MV-4-11 (cell line): ENCODE measurements at regions not wholly inside any gene's neighbourhood (a gene's known extent, or its start where the extent isn't known, plus 50 kb on each side); places are given as distances from the start of the nearest gene placed in this dataset.

Source experiments
- DNase-seq: peaks from one replicate; lab custom pipeline; 2025; lab: John Stamatoyannopoulos, UW

DNA sequence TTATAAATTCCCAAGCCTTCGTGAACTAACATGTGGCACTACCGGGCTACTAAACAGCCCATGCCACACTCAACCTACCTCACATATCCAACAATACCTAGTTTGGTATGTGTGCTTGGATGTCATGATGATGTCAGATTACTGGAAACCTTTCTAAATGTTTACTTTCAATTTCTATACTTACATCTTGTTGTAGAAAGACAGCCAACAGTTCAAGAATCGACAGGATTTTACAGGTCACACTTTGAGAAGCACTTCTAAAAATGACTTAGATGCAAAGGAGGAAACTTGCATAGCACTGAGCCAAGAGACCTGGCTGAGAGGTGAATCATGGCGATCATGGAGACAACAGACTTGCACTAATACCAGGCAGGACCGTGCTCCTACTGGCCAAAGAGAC, 209.9 kb downstream of the COL4A1 start:
- no peak for DNase-seq

DNA sequence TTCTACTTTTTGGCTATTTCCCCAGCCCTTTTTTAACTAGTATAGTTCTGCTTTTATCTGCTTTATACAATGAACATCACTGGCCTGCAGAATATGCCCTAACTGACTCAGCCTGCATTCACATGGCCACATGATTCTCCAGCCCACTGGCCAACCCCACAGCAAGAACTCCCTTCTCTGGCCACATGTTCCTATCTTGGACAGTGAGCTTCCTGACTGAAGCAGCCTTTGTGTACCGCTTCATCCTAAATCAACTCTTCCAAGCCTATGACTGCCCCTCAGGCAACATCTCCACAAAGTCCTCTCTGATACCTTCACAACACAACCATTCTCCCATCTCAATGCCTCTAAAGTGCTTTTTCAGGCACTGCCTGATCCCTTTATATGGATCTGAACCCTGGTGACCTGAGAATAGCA, 214.1 kb downstream of the COL4A1 start:
- DNase-seq = no peak

- DNase-seq = no peak
Measured at GRCh38 chr13:110089815-110090214, 217.1 kb downstream of the COL4A1 start.

DNA sequence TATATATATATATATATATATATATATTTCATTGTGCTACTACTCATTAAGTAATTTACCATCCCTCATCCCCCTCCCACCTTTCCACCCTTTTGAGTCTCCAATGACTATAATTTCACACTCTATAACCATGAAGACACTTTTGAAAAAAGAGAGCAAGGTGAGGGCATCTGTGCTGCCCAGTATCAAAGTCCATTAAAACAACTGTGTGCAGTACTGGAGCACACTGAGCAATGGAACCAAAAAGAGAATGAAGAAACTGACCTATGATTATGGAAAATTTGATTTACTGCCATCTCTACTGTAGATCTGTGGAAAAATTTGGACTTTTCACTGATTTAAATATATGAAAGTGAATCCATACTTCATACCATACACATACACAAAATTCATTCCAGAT, 217.9 kb downstream of the COL4A1 start:
- no peak for DNase-seq

- no peak for DNase-seq
Measured at GRCh38 chr13:110073982-110074381, 233.0 kb downstream of the COL4A1 start.

DNA sequence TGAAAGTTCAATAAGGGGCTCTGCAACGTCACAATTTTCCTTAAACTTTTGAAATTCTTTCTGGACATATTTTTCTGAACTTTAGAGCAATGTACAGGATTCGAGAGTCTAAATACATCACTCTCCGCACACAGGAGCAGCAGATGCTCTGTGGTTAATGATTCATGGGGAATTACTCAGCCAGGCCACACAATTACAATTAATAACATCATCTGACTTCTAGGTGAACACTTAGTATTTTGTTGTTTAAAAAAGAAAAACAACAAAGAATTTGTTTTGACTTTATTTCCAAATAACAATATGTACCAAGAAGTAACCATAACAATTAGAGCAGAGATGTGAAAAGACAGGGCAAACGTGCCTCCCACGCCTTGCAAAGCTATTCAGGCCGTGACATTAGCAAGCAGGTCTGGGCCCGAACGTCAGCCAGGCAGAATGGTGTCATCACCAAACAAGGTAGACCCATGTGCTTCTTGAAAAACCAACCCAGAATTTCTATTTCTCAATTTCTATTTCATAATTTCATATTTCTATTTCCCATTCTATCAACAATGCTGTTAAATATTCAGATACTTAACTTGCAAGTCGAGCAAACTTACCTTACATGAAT, 236.3 kb downstream of the COL4A1 start:
- no peak for DNase-seq

GRCh38 chr13:110070046-110070445, 236.9 kb downstream of the COL4A1 start:
- no peak for DNase-seq

DNA sequence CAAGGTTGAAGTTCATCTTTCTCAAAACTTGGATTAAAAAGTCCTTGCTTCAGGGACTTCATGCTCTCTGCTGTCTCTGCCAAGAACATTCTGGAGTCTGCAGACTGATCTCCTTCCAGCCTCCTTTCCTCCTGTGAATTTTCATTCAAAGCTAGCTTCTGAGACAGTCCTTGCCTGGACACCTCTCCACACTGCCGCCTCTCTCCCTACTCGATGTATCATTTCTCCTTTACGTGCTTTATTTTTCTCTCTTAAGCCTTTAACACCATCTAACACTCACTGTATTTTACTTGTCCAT, 238.8 kb downstream of the COL4A1 start:
- DNase-seq = no peak

DNA sequence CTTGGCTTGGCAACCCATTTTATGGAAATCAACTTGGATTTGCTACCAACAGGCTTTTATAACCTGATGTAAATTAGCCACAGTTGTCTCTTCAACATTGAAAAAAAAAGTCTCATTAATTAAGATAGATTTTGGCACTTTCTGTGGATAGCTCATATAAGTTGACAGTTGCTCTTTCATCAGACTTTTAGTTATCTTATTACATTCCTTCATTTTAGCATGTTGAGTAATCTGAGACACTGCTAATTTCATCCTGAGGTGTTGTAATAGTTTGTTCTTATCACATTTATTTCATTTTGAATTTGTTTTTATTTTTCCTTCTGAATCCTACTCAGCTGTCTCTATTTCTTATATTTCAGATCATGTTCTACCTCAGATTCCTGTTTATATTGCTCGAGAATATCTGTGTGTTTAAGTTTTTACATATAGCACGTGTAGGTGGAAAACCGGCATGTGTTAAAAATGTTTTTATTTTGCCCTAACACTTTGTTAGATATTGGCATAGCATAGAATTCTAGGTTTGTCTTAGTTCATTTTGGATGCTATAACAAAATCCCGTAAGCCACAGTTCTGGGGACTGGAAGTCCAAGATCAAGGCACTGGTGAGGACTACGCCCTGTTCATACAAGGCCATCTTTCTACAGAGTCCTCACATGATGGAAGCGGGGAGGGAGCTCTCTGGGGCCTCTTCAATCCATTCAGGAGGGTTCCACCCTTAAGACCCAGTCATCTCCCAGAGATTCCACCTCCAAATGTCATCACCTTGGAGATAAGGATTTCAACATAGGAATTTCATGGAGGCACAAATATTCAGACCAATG, 239.4 kb downstream of the COL4A1 start:
- no peak for DNase-seq

DNA sequence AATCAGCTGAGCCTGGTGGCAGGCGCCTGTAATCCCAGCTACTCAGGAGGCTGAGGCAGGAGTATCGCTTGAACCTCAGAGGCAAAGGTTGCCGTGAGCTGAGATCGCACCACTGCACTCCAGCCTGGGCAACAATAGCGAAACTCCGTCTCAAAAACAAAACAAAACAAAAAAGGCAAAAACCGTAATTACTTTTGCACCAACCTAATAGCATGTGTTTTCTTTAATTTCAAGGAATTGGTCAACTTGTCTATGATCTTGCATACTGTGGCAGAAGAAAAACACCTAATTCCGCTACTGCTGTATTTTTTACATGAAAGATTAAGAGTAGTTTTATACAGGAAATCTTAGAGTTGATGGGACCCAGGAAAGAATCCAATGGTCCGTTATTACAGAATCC, 241.2 kb downstream of the COL4A1 start:
- no peak for DNase-seq

- DNase-seq = no peak
Measured at GRCh38 chr13:110063490-110064421, 243.2 kb downstream of the COL4A1 start.

- DNase-seq = no peak
Measured at GRCh38 chr13:110062777-110063442, 244.0 kb downstream of the COL4A1 start.

- DNase-seq = no peak
Measured at GRCh38 chr13:110062077-110062776, 244.7 kb downstream of the COL4A1 start.

- DNase-seq = no peak
Measured at GRCh38 chr13:110061270-110061669, 245.7 kb downstream of the COL4A1 start.

- no peak for DNase-seq
Measured at GRCh38 chr13:110057052-110057451, 249.9 kb downstream of the COL4A1 start.

DNA sequence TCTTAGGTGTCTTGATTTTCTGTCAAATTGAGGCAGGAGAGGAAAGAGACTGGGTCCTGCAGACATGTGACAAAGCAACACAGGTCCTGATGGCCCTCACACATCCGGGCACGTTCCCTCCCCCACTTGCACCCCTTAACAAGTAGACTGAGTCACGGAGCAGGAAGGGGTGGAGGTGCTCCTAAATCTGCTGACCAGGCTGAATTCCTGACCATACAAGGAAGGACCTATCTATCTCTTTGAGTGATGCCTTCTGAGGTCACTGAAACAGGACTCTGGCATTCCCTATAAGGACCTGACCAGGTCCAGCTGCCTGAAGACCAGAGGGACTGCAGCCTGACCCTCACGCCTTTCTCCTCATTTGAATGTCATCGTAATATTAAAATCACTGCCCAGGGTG, 250.3 kb downstream of the COL4A1 start:
- no peak for DNase-seq

DNA sequence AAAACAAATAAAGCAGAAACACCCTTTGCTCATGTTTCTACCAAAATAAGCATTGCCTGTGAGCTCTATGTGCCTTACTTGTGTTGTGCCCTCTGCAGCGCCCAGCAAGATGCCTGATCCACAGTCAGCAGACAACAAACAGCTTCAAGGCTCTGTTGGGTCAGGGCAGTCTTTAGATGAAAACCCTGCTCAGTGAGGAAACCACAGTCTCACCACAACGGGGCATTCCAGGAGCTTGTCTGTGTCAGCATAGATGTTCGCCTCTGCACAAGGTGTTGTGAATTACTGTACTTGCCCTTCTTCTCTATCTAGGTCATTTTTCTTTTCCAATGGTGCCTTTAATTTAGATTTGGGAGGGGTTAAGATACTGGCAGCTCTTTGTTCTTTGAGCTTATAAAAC, 251.9 kb downstream of the COL4A1 start:
- no peak for DNase-seq

- DNase-seq = no peak
Measured at GRCh38 chr13:110054041-110054440, 252.9 kb downstream of the COL4A1 start.

DNA sequence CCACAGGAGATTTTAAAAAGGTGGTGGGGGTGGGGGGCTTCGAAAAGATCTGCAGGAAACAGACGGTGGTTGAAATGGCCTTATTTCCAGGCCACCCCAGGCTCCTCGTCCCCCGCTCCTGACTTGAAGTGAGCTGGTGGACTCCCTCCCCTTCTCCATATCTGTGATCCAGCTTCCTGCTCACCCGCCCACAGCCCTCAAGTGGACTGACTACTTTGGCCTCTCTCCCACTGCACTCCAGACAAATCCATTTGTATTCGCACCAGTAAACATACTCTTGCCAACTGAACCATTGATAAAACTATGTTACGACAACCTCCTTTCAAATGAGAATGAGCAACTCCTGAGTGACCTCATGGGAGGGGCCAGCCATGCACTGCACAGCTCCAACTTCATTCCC, 259.5 kb downstream of the COL4A1 start:
- no peak for DNase-seq

DNA sequence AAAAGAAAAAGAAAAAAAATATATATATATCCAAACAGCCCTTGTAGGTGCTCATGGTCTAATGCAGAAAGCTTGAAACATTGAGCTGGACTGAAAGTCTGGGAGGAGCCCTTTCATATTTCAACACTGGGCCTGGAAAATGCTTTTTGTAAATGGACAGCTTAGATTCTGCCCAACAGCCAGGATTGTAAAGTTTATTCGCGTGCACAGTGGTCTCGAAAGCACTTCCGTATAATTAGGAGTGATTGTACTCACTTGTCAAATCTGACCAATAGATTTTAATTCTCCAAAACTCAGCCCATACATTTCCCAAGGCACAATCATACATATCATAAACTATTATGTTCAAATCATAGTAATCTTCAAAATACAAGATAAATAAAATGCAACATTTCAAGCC, 260.1 kb downstream of the COL4A1 start:
- no peak for DNase-seq

DNA sequence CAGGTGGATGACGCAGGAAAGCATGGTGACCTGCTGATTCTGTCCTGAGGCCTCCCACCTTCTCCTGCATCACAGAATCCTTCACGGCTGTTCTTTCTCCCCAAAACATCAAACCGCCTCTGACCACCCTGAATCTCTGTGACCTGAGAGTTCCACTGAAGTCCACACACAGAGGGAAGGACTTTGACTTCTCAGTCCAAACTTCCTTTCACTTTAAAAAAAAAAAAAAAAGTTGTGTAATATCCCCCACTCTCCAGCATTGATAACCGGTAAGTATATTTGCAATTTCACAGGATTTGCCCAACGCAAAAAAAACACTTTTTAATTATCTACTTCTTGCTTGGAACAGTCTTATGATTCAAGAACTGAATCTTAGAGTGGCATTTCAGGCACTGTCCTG, 259.5 kb upstream of the IRS2 start:
- DNase-seq = no peak

- DNase-seq = peak; percentile 15
Measured at GRCh38 chr13:110045202-110045601, 258.8 kb upstream of the IRS2 start.
